ENCODE measurements at regions not wholly inside any gene's neighbourhood (a gene's known extent, or its start where the extent isn't known, plus 50 kb on each side); places are given as distances from the start of the nearest gene placed in this dataset.

DNA sequence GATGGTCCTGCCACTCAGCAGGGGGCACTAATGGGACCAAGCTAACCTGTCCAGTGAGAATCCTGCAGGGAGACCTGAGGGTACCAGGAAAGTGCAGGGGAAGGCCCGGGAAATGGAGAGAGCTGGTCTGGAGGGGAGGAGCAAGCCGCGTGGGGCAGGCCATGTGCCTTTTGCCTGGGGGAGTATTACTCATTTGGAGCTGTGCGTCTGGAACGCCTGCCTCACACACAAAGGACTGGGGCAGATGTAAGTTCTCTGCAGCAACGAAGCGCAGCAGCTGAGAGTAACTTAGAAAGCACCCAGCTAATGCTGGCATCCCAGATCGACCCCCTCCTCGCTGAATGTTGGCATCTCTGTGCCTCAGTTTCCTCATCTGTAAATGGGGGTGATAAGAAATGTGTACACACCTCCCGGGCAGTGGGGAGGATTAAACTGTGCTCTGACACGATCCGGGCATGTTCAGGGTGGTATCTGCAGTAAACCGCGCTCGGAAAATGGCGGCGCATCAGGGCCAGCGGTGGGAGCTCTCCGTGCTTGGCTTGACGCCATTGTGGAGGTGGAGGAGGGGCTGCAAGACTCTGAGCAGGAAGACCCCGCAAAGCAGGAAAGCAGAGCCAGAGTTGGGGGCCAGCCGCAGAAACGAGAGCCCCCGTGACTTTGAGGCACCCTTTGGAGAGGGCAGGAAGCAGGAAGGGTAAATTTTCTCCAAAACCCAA lies 212.5 kb downstream of the NPHP4 start:
- TF ChIP-seq, protein P1, sequence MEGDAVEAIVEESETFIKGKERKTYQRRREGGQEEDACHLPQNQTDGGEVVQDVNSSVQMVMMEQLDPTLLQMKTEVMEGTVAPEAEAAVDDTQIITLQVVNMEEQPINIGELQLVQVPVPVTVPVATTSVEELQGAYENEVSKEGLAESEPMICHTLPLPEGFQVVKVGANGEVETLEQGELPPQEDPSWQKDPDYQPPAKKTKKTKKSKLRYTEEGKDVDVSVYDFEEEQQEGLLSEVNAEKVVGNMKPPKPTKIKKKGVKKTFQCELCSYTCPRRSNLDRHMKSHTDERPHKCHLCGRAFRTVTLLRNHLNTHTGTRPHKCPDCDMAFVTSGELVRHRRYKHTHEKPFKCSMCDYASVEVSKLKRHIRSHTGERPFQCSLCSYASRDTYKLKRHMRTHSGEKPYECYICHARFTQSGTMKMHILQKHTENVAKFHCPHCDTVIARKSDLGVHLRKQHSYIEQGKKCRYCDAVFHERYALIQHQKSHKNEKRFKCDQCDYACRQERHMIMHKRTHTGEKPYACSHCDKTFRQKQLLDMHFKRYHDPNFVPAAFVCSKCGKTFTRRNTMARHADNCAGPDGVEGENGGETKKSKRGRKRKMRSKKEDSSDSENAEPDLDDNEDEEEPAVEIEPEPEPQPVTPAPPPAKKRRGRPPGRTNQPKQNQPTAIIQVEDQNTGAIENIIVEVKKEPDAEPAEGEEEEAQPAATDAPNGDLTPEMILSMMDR (IDR thresholded peaks at IDR 0.05; ENCODE audit: control insufficient read depth, extremely low read depth, insufficient read depth) = no peak
- no peak for DNase-seq (ENCODE audit: low read depth)
- no peak overlapping the region for H3K4me3 ChIP-seq (ENCODE audit: low read depth, low read length)

DNA sequence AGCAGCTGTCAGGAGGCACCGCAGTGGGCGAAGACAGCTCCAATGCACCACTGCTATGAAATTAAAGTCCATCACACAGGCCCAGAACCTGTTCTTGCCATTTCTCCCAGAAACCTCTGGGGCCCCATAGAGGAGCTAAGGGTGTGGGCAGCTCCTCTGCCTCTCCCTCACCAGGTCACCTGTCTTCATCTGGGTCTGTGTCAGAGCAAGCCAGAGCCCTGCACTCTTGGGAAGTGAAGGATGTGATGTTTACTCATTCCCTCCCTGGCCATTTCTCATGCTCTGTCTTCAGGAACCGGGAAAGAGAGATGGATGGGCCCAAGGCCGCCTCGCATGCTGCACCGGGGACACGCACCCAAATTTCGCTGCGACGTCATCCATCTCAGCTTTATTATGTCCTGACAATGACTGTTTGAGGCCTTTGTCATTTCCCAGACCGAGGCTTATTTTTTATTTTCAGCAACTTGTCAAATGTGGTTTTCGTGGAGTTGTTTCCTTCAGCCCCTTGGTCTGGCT lies 216.1 kb downstream of the NPHP4 start:
- no peak for DNase-seq (ENCODE audit: low read depth)
- no peak overlapping the region for H3K4me3 ChIP-seq (ENCODE audit: low read depth, low read length)
- TF ChIP-seq, protein P1 (IDR thresholded peaks at IDR 0.05; ENCODE audit: control insufficient read depth, extremely low read depth, insufficient read depth) = no peak

- DNase-seq (ENCODE audit: low read depth) = no peak
- no peak overlapping the region for H3K4me3 ChIP-seq (ENCODE audit: low read depth, low read length)
- TF ChIP-seq, protein P1 (IDR thresholded peaks at IDR 0.05; ENCODE audit: control insufficient read depth, extremely low read depth, insufficient read depth) = no peak
Measured at GRCh38 chr1:5774019-5774418, 218.2 kb downstream of the NPHP4 start.

DNA sequence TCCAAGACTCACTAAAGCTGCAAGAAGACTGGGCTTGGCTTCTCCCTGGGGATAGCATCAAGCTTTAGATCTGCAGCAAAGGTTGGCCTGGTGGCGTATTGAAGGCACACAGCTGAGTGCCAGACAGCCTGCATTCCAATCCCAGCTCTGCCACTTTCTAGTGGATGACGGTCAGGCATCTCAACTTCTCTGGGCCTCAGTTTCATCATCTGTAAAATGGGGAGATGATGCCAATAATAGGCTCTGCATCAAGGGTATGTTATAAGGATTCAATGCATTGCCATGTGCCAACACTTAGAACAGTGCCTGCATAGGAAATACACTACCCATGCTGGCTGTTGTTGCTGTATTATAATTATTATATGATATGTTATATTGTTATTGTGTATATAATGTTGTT lies 220.4 kb downstream of the NPHP4 start:
- no peak overlapping the region for H3K4me3 ChIP-seq (ENCODE audit: low read depth, low read length)
- TF ChIP-seq, protein P1 (IDR thresholded peaks at IDR 0.05; ENCODE audit: control insufficient read depth, extremely low read depth, insufficient read depth) = no peak
- DNase-seq (ENCODE audit: low read depth) = no peak

DNA sequence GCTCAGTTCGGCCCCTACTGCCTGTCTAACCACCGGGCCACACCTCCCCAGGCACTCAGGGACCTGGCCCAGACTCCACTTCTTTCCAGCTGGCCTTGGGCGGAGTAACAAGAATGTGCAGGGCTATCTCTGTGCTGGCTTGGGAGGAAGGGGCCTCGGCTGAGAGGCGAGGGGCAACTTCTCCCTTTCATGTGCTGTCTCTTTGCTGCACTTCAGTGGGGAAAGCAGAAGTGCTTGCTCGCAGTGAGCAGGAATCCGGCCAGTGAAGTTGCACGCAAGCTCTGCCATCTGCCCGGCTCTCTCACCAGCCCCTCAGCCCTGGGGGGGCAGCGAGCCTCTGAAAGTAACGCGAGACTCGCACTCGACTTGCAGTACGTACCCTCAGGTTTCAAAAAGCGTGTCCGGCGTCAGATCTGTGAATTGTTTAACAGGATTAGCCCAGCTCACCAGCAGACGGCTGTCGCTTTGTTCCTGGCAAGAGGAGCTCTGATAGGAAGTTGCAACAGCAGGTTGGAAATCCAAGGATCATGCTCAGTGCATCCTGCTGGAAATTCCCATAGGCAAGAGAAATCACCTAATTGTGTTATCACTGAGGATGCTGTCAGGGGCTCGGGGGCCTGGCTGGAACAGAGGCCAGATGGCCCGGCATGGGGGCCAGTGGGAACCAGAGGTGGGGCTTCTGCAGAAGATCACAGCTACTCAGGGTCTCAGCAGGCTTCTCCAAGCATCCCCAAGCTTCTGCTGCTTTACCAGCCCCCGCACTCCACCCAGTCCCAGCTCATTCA lies 221.1 kb downstream of the NPHP4 start:
- TF ChIP-seq, protein P1 (IDR thresholded peaks at IDR 0.05; ENCODE audit: control insufficient read depth, extremely low read depth, insufficient read depth) = no peak
- no peak overlapping the region for H3K4me3 ChIP-seq (ENCODE audit: low read depth, low read length)
- DNase-seq (ENCODE audit: low read depth) = no peak

DNA sequence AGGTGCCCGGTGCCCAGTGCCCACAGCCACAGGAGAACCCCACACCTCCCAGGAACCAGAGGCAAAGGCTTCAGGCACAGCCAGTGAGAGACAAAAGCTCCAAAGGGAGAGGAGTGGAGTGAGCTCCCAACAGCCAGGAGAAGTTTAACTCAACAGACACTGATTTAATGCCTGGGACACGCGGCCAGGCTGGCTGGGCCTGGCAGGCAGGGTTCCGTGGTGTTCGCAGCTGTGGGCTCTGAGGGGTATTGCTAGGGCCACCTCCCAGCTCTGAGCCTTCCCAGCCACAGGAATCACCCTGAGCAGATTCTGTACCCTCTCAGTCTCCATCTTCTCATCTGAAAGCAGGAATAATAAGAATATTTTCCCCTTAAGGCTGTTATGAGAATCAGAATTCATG lies 222.5 kb downstream of the NPHP4 start:
- TF ChIP-seq, protein P1 (IDR thresholded peaks at IDR 0.05; ENCODE audit: control insufficient read depth, extremely low read depth, insufficient read depth) = no peak

More for the DNA sequence above, 222.5 kb downstream of the NPHP4 start:
- no peak for DNase-seq (ENCODE audit: low read depth)
- no peak overlapping the region for H3K4me3 ChIP-seq (ENCODE audit: low read depth, low read length)
